ENCODE measurements at regions not wholly inside any gene's neighbourhood (a gene's known extent, or its start where the extent isn't known, plus 50 kb on each side); places are given as distances from the start of the nearest gene placed in this dataset.
"Not testable (repeated sequence)": the region's sequence is repeated elsewhere in the genome, so short reads cannot be mapped to it uniquely, and the experiment has no call there.

GRCh38 chr5:124963236-124963919 lies 216.9 kb upstream of the ZNF608 start:
- TF ChIP-seq CTCF (IDR thresholded peaks at IDR 0.05; ENCODE audit: insufficient read depth, low read depth, low read length) = no peak
- H3K4me3 ChIP-seq (ENCODE audit: low read depth, low read length) = no peak overlapping the region
- DNase-seq (ENCODE audit: low read depth) = peak; percentile 99

- H3K4me3 ChIP-seq (ENCODE audit: low read depth, low read length); DNase-seq (ENCODE audit: low read depth): not testable (repeated sequence)
Observed at GRCh38 chr5:124966741-124967140, 220.3 kb upstream of the ZNF608 start.

GRCh38 chr5:124970381-124970780 lies 223.9 kb upstream of the ZNF608 start:
- not testable (repeated sequence) for H3K4me3 ChIP-seq (ENCODE audit: low read depth, low read length); DNase-seq (ENCODE audit: low read depth)

GRCh38 chr5:124972703-124973102 lies 226.3 kb upstream of the ZNF608 start:
- TF ChIP-seq CTCF (IDR thresholded peaks at IDR 0.05; ENCODE audit: insufficient read depth, low read depth, low read length) = no peak
- DNase-seq (ENCODE audit: low read depth) = no peak
- H3K4me3 ChIP-seq (ENCODE audit: low read depth, low read length) = no peak overlapping the region

- TF ChIP-seq CTCF (IDR thresholded peaks at IDR 0.05; ENCODE audit: insufficient read depth, low read depth, low read length) = no peak
- DNase-seq (ENCODE audit: low read depth) = no peak
- no peak overlapping the region for H3K4me3 ChIP-seq (ENCODE audit: low read depth, low read length)
Observed at GRCh38 chr5:124973661-124974060, 227.2 kb upstream of the ZNF608 start.

- no peak overlapping the region for H3K4me3 ChIP-seq (ENCODE audit: low read depth, low read length)
- no peak for DNase-seq (ENCODE audit: low read depth)
- TF ChIP-seq CTCF (IDR thresholded peaks at IDR 0.05; ENCODE audit: insufficient read depth, low read depth, low read length) = no peak
Observed at GRCh38 chr5:124976086-124976485, 229.6 kb upstream of the ZNF608 start.

GRCh38 chr5:124979251-124979650 lies 232.8 kb upstream of the ZNF608 start:
- H3K4me3 ChIP-seq (ENCODE audit: low read depth, low read length) = no peak overlapping the region
- no peak for TF ChIP-seq CTCF (IDR thresholded peaks at IDR 0.05; ENCODE audit: insufficient read depth, low read depth, low read length)
- peak; percentile 30 for DNase-seq (ENCODE audit: low read depth)

GRCh38 chr5:124980163-124980941 lies 233.9 kb upstream of the ZNF608 start:
- no peak for TF ChIP-seq CTCF (IDR thresholded peaks at IDR 0.05; ENCODE audit: insufficient read depth, low read depth, low read length)
- no peak overlapping the region for H3K4me3 ChIP-seq (ENCODE audit: low read depth, low read length)
- DNase-seq (ENCODE audit: low read depth) = no peak

All from fibroblast of villous mesenchyme (primary cell).